Peyer's patch (tissue), 4 donors: ENCODE measurements at regions not wholly inside any gene's neighbourhood (a gene's known extent, or its start where the extent isn't known, plus 50 kb on each side); places are given as distances from the start of the nearest gene placed in this dataset.

Experiments
- DNase-seq, 3 donors: peaks; one replicate each; pipeline ENCODE4 v3.0.0-alpha.2; 2017 to 2019
- H3K27ac ChIP-seq, 4 donors: fragments of 200-600 bp; sonication (generic); one replicate each; pipeline ENCODE4 v1.5.1; 2016 to 2019
- H3K27me3 ChIP-seq, 2 donors: fragments of 200-600 bp; sonication (generic); one replicate each; pipeline ENCODE4 v1.5.1; 2019
- H3K36me3 ChIP-seq, 3 donors: fragments of 200-600 bp; sonication (generic); one replicate each; pipeline ENCODE4 v1.5.1; 2016 to 2019
- H3K4me1 ChIP-seq, 4 donors: fragments of 200-600 bp; sonication (generic); one replicate each; pipeline ENCODE4 v1.5.1; 2016 to 2019
- H3K4me3 ChIP-seq, 4 donors: fragments of 200-600 bp; sonication (generic); 1 replicate in 3 of 4; 2 replicates in 1 of 4; pipeline ENCODE4 v1.5.1; 2016 to 2019; ENCODE audit warnings: mild to moderate bottlenecking in 1 of 4
- H3K9me3 ChIP-seq, 4 donors: fragments of 200-600 bp; sonication (generic); one replicate each; pipeline ENCODE4 v1.5.1; 2016 to 2019; ENCODE audit warnings: mild to moderate bottlenecking in 1 of 4
- CTCF ChIP-seq, 6 experiments: fragments of 450-650 bp in 4 of 6; fragments of 200-600 bp in 2 of 6; sonication (generic) in 1 of 6; IDR thresholded peaks; one replicate each; pipeline ENCODE4 v1.5.1; 2017 to 2019; ENCODE audit warnings: antibody characterized with exemption in 6 of 6, mild to moderate bottlenecking in 3 of 6, moderate library complexity in 1 of 6
- POLR2A ChIP-seq, 2 donors: fragments of 450-650 bp; IDR thresholded peaks; one replicate each; pipeline ENCODE4 v1.5.1; 2017; ENCODE audit warnings: antibody characterized with exemption in 2 of 2, mild to moderate bottlenecking in 2 of 2, moderate library complexity in 2 of 2

GRCh38 chr6:5946701-5947100, 60.0 kb downstream of the NRN1 start:
- no peak overlapping the region for H3K27ac ChIP-seq
- no peaks in the 10 kb centered on the region for H3K4me1 ChIP-seq
- no peaks in the 10 kb centered on the region for H3K9me3 ChIP-seq
- no peaks in the 10 kb centered on the region for H3K36me3 ChIP-seq
- TF ChIP-seq CTCF (IDR thresholded peaks at IDR 0.05) (no peak), POLR2A (IDR thresholded peaks at IDR 0.05) (no peak)
- no peak overlapping the region for H3K4me3 ChIP-seq
- no peak for DNase-seq
- H3K27me3 ChIP-seq, result no peaks in the 10 kb centered on the region

GRCh38 chr6:5946181-5946580, 60.5 kb downstream of the NRN1 start:
- TF ChIP-seq CTCF (IDR thresholded peaks at IDR 0.05), result no peak
- no peak for TF ChIP-seq POLR2A (IDR thresholded peaks at IDR 0.05)
- no peaks in the 10 kb centered on the region for H3K27me3 ChIP-seq
- no peaks in the 10 kb centered on the region for H3K36me3 ChIP-seq
- no peak overlapping the region for H3K27ac ChIP-seq
- H3K4me3 ChIP-seq, result no peak overlapping the region
- no peak for DNase-seq
- H3K4me1 ChIP-seq, result no peaks in the 10 kb centered on the region
- no peaks in the 10 kb centered on the region for H3K9me3 ChIP-seq

GRCh38 chr6:5943591-5943990, 63.1 kb downstream of the NRN1 start:
- Histone ChIP-seq H3K36me3 (no peaks in the 10 kb centered on the region), H3K4me1 (no peaks in the 10 kb centered on the region), H3K27me3 (no peaks in the 10 kb centered on the region), H3K27ac (no peak overlapping the region), H3K4me3 (no peak overlapping the region), H3K9me3 (no peaks in the 10 kb centered on the region)
- no peak for DNase-seq
- TF ChIP-seq POLR2A (IDR thresholded peaks at IDR 0.05), result no peak
- no peak for TF ChIP-seq CTCF (IDR thresholded peaks at IDR 0.05)

- no peaks in the 10 kb centered on the region for H3K9me3 ChIP-seq
- no peak for DNase-seq
Observed at GRCh38 chr6:5942591-5942990, 64.1 kb downstream of the NRN1 start.

GRCh38 chr6:5941188-5941587, 65.5 kb downstream of the NRN1 start:
- Histone ChIP-seq H3K4me3 (no peak overlapping the region), H3K27ac (no peak overlapping the region), H3K9me3 (no peaks in the 10 kb centered on the region), H3K4me1 (no peaks in the 10 kb centered on the region), H3K36me3 (no peaks in the 10 kb centered on the region), H3K27me3 (no peaks in the 10 kb centered on the region)
- no peak for DNase-seq
- TF ChIP-seq CTCF (IDR thresholded peaks at IDR 0.05), result no peak
- TF ChIP-seq POLR2A (IDR thresholded peaks at IDR 0.05), result no peak

More at GRCh38 chr6:5942591-5942990, 64.1 kb downstream of the NRN1 start:
- Histone ChIP-seq H3K4me1 (no peaks in the 10 kb centered on the region), H3K4me3 (no peak overlapping the region), H3K36me3 (no peaks in the 10 kb centered on the region), H3K27me3 (no peaks in the 10 kb centered on the region), H3K27ac (no peak overlapping the region)
- TF ChIP-seq POLR2A (IDR thresholded peaks at IDR 0.05), result no peak
- TF ChIP-seq CTCF (IDR thresholded peaks at IDR 0.05), result no peak

- no peaks in the 10 kb centered on the region for H3K9me3 ChIP-seq
- TF ChIP-seq CTCF (IDR thresholded peaks at IDR 0.05) (no peak), POLR2A (IDR thresholded peaks at IDR 0.05) (no peak)
- no peak overlapping the region for H3K4me3 ChIP-seq
- DNase-seq, result no peak
- no peaks in the 10 kb centered on the region for H3K4me1 ChIP-seq
- H3K27ac ChIP-seq, result no peak overlapping the region
- H3K36me3 ChIP-seq, result no peaks in the 10 kb centered on the region
- no peaks in the 10 kb centered on the region for H3K27me3 ChIP-seq
Observed at GRCh38 chr6:5938934-5939333, 67.8 kb downstream of the NRN1 start.
